Endothelial cell of umbilical vein (primary cell): ENCODE measurements at regions not wholly inside any gene's neighbourhood (a gene's known extent, or its start where the extent isn't known, plus 50 kb on each side); places are given as distances from the start of the nearest gene placed in this dataset.

Experiments used
- BruUV-seq: library from RNA; stranded (reverse); fragments of 400-500 nt; replicated peaks from 2 replicates; lab custom pipeline; 2021; lab: Mats Ljungman, UMichigan
- CTCF ChIA-PET: fragments of 300-600, 350-600 bp; sonication (Branson Sonifier 250); formaldehyde crosslinking; loops from one replicate; lab custom pipeline; 2021; ENCODE audit warnings: antibody characterized with exemption, inconsistent platforms; lab: Charles Lee
- POLR2A ChIA-PET: fragments of 300-600, 350-600 bp; sonication (Branson Sonifier 250); formaldehyde crosslinking; loops from one replicate; lab custom pipeline; 2021; ENCODE audit warnings: antibody characterized with exemption, inconsistent platforms; lab: Charles Lee
- DNase-seq: peaks from one replicate; pipeline ENCODE4 v3.0.0-alpha.2; 2011; ENCODE audit warnings: low read depth, low spot score
- FAIRE-seq: peaks from 2 replicates; lab custom pipeline; 2011; peaks lifted over from hg19 to GRCh38; lab: Jason Lieb, UNC
- H2AFZ ChIP-seq: 2 replicates; pipeline ENCODE4 v1.6.0; 2012; ENCODE audit warnings: low read depth, low read length, control low read depth, inconsistent platforms
- H3K27ac ChIP-seq: 2 replicates; pipeline ENCODE4 v1.5.1; 2011; ENCODE audit warnings: low read depth, mild to moderate bottlenecking, control low read depth, low read length, moderate library complexity; ENCODE audit not compliant: insufficient read depth
- H3K27me3 ChIP-seq, 2 experiments: 2 replicates each; pipeline versions ENCODE4 v1.6.0 to v1.6.1; 2011; ENCODE audit warnings: low read length in 2 of 2, mixed read lengths in 1 of 2; ENCODE audit not compliant: control insufficient read depth in 2 of 2, insufficient read depth in 2 of 2
- H3K36me3 ChIP-seq, 2 experiments: 2 replicates in 1 of 2; 3 replicates in 1 of 2; pipeline ENCODE4 v1.5.1; 2011; ENCODE audit warnings: low read length in 2 of 2, mild to moderate bottlenecking in 1 of 2, moderate library complexity in 1 of 2; ENCODE audit not compliant: control insufficient read depth in 2 of 2, insufficient read depth in 2 of 2; ENCODE audit errors: extremely low read depth in 1 of 2
- H3K4me1 ChIP-seq: 3 replicates; pipeline ENCODE4 v1.5.1; 2011; ENCODE audit warnings: mild to moderate bottlenecking, low read length; ENCODE audit not compliant: control insufficient read depth, insufficient read depth; ENCODE audit errors: extremely low read depth
- H3K4me2 ChIP-seq: 2 replicates; pipeline ENCODE4 v1.6.1; 2011; ENCODE audit warnings: low read length, control low read depth, mixed read lengths; ENCODE audit not compliant: insufficient read depth
- H3K4me3 ChIP-seq, 3 experiments: fragments of 200-600 bp in 1 of 3; sonication (generic), shearing (Covaris generic) in 1 of 3; replicated peaks in 1 of 3; 2 replicates each; pipeline ENCODE4 v1.5.1; 2011 to 2016; ENCODE audit warnings: control low read depth in 3 of 3, low read length in 3 of 3, mild to moderate bottlenecking in 2 of 3, inconsistent platforms in 1 of 3, low read depth in 1 of 3, moderate library complexity in 1 of 3; ENCODE audit not compliant: insufficient read depth in 1 of 3
- H3K79me2 ChIP-seq: 2 replicates; pipeline ENCODE4 v1.6.0; 2012; ENCODE audit warnings: low read length, inconsistent platforms; ENCODE audit not compliant: control insufficient read depth, insufficient read depth
- H3K9ac ChIP-seq: replicated peaks from 2 replicates; pipeline ENCODE3; 2011; ENCODE audit warnings: low read length, control low read depth; ENCODE audit not compliant: insufficient read depth; ENCODE audit errors: extremely low read depth
- H3K9me1 ChIP-seq: replicated peaks from 3 replicates; pipeline ENCODE4 v1.6.0; 2011; ENCODE audit warnings: mild to moderate bottlenecking, low read length; ENCODE audit not compliant: control insufficient read depth, insufficient read depth; ENCODE audit errors: extremely low read depth
- H3K9me3 ChIP-seq: replicated peaks from 2 replicates; pipeline ENCODE4 v1.5.1; 2012; ENCODE audit warnings: low read length, inconsistent platforms; ENCODE audit not compliant: control insufficient read depth, insufficient read depth
- H4K20me1 ChIP-seq: replicated peaks from 2 replicates; pipeline ENCODE3; 2011; ENCODE audit warnings: mild to moderate bottlenecking, low read length; ENCODE audit not compliant: control insufficient read depth, insufficient read depth; ENCODE audit errors: extremely low read depth
- CTCF ChIP-seq, 2 donors: IDR thresholded peaks; 1 replicate in 1 of 2; 2 replicates in 1 of 2; pipeline ENCODE4 v1.5.1; 2011; ENCODE audit warnings: low read length in 2 of 2, mild to moderate bottlenecking in 2 of 2, moderate library complexity in 2 of 2, control low read depth in 1 of 2, inconsistent platforms in 1 of 2, low read depth in 1 of 2; ENCODE audit not compliant: insufficient read depth in 1 of 2; ENCODE audit errors: extremely low read depth in 1 of 2
- EZH2 ChIP-seq: IDR thresholded peaks from 2 replicates; pipeline ENCODE4 v1.6.1; 2012; ENCODE audit warnings: borderline replicate concordance, low read depth, mild to moderate bottlenecking, moderate library complexity, low read length, inconsistent platforms; ENCODE audit not compliant: severe bottlenecking
- FOS ChIP-seq: IDR thresholded peaks from 2 replicates; pipeline ENCODE4 v1.6.1; 2011; ENCODE audit warnings: mild to moderate bottlenecking, low read length, moderate library complexity, borderline replicate concordance; ENCODE audit not compliant: insufficient read depth
- GATA2 ChIP-seq: IDR thresholded peaks from 2 replicates; pipeline ENCODE4 v1.7.0; 2011; ENCODE audit warnings: low read depth, mild to moderate bottlenecking, moderate library complexity, mixed read lengths, low read length; ENCODE audit not compliant: insufficient read length, insufficient read depth
- JUN ChIP-seq: IDR thresholded peaks from 2 replicates; pipeline ENCODE4 v1.6.1; 2011; ENCODE audit warnings: borderline replicate concordance, low read depth; ENCODE audit not compliant: insufficient read length, insufficient read depth
- MYC ChIP-seq: IDR thresholded peaks from one replicate; pipeline ENCODE4 v1.6.1; 2011; ENCODE audit warnings: mild to moderate bottlenecking, low read depth, low read length
- POLR2A ChIP-seq: IDR thresholded peaks from 2 replicates; pipeline ENCODE4 v1.6.1; 2012; ENCODE audit warnings: low read depth, mild to moderate bottlenecking, control low read depth, low read length
- POLR2AphosphoS5 ChIP-seq: IDR thresholded peaks from 2 replicates; pipeline ENCODE4 v1.6.1; 2012; ENCODE audit warnings: low read depth, mild to moderate bottlenecking, control low read depth, low read length, moderate library complexity; ENCODE audit not compliant: insufficient read depth
- dilution Hi-C: fragments of 300-500 bp; cut with MboI; formaldehyde crosslinking; loops from one replicate; pipeline ENCODE4 v1.15.0; 2019; ENCODE audit warnings: low sequenced_read_pairs; ENCODE audit not compliant: extremely low pct_ligation_motif_present
- intact Hi-C: fragments of 100-400 bp; cut with micrococcal nuclease; formaldehyde crosslinking; loops from one replicate; pipeline ENCODE4 v1.10.0; 2022
- TF ChIP-seq, protein P1 (sequence below): IDR thresholded peaks from 2 replicates; pipeline ENCODE4 v1.6.1; 2011; ENCODE audit not compliant: insufficient read depth, insufficient read length

DNA sequence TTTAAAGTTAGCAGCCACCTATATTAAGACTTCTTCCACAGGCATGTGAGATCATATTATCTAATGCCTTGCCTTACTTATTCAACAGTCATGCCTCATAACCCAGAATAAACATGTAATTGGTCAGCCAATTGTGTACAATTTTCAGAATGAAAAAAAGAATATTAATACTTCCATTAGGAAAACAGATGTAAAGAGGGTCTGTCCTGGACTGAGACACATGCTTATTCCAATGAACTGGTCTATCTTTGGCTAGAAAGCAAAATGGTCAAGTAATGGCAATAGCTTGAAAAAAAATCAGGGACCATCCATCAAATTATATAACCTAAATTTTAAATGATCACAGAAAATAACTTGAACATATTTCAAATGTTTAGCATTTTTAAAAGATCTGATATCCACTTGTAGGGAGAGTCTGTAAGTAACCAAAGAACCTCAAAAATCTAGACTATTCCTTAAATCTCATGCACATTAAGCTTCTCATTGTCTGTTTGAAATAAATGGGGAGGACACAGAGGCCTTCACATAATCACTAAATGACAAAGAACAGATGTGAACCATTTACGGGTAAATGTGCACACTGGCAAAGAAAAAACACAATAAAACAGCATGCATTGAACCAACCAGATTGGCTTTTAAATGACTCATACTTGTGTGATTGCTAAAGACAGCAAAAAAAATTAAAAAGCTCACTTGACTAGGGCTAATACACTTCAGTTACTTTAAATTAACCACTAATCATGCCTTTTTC, 568.8 kb upstream of the PCDH15 start:
- no peak for DNase-seq
- H2AFZ ChIP-seq, result no peak overlapping the region
- dilution Hi-C loops (no loop called here), intact Hi-C loops (no loop called here)
- peaks cover 8% of the 10 kb centered on the region for H3K4me1 ChIP-seq
- H3K9me3 ChIP-seq, result no peaks in the 10 kb centered on the region
- H3K4me3 ChIP-seq, result no peak overlapping the region
- H3K9ac ChIP-seq, result no peak overlapping the region
- no TSS peak for BruUV-seq
- no peak for FAIRE-seq
- POLR2A ChIA-PET, result no interaction called here
- CTCF ChIA-PET, result interaction anchor here (1.0 to 1.2 kb wide), 2 partner anchors 10 to 11 kb away, joined by 3 read pairs; no protein-coding TSS in a partner anchor
- TF ChIP-seq FOS (no peak), POLR2AphosphoS5 (no peak), CTCF (IDR thresholded peaks at IDR 0.05; ENCODE audit: extremely low read depth in 1 of 2, insufficient read depth in 1 of 2, low read depth in 1 of 2, low read length in 2 of 2) (no peak), EZH2 (no peak)
- no peaks in the 10 kb centered on the region for H4K20me1 ChIP-seq
- no peak overlapping the region for H3K4me2 ChIP-seq
- H3K36me3 ChIP-seq, result no peaks in the 10 kb centered on the region
- no peaks in the 10 kb centered on the region for H3K79me2 ChIP-seq
- no peaks in the 10 kb centered on the region for H3K27me3 ChIP-seq
- no peak overlapping the region for H3K27ac ChIP-seq
- no peaks in the 10 kb centered on the region for H3K9me1 ChIP-seq

DNA sequence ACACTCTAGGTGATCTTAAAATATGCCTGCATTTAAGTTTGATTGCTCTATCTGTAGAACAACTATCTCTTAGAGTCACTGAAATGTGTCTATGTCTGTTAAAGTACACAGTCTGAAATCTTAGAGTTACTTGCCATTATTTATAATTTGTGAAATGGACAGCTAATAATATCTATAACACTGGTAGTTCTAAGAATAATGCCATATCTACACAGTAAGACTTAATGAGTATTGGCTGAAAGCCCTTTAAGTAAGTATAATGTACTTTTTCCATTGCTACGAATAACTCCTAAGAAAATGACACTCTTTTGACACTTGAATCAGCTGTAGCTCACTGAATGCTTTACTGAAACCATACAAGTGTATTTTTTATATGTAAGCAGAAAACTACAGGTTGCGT, 567.4 kb upstream of the PCDH15 start:
- Histone ChIP-seq H3K79me2 (no peaks in the 10 kb centered on the region), H3K27me3 (no peaks in the 10 kb centered on the region), H3K9ac (no peak overlapping the region), H3K9me3 (no peaks in the 10 kb centered on the region), H3K4me1 (no peaks in the 10 kb centered on the region), H4K20me1 (no peaks in the 10 kb centered on the region), H3K27ac (no peak overlapping the region), H3K9me1 (no peaks in the 10 kb centered on the region), H3K4me3 (no peak overlapping the region), H3K36me3 (no peaks in the 10 kb centered on the region), H3K4me2 (no peak overlapping the region), H2AFZ (no peak overlapping the region)
- dilution Hi-C loops (no loop called here), intact Hi-C loops (no loop called here)
- FAIRE-seq (no peak), DNase-seq (no peak)
- ChIA-PET CTCF (no interaction called here), POLR2A (no interaction called here)
- BruUV-seq, result no TSS peak
- no peak for TF ChIP-seq MYC
- no peak for TF ChIP-seq FOS
- no peak for TF ChIP-seq CTCF (IDR thresholded peaks at IDR 0.05; ENCODE audit: extremely low read depth in 1 of 2, insufficient read depth in 1 of 2, low read depth in 1 of 2, low read length in 2 of 2)
- no peak for TF ChIP-seq EZH2
- TF ChIP-seq, protein P1, sequence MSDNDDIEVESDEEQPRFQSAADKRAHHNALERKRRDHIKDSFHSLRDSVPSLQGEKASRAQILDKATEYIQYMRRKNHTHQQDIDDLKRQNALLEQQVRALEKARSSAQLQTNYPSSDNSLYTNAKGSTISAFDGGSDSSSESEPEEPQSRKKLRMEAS, result no peak
- no peak for TF ChIP-seq POLR2A
- no peak for TF ChIP-seq GATA2
- no peak for TF ChIP-seq JUN
- no peak for TF ChIP-seq POLR2AphosphoS5
